GM21825 (cell line): ENCODE measurements at regions not wholly inside any gene's neighbourhood (a gene's known extent, or its start where the extent isn't known, plus 50 kb on each side); places are given as distances from the start of the nearest gene placed in this dataset.
"Not testable (repeated sequence)": the region's sequence is repeated elsewhere in the genome, so short reads cannot be mapped to it uniquely, and the experiment has no call there.

Source experiments
- ATAC-seq: cut with Tn5 transposase; IDR thresholded peaks from one replicate; pipeline ENCODE4 v1.9.1; 2021; ENCODE audit warnings: mild to moderate bottlenecking, moderate library complexity; ENCODE audit not compliant: unreplicated experiment

GRCh38 chr13:60701895-60702294, 304.9 kb downstream of the TDRD3 start:
- ATAC-seq, result no peak

- no peak for ATAC-seq
These were observed 304.0 kb downstream of the TDRD3 start for GRCh38 chr13:60700994-60701393.

- no peak for ATAC-seq
These were observed 302.6 kb downstream of the TDRD3 start for GRCh38 chr13:60699636-60700035.

- no peak for ATAC-seq
These were observed 299.6 kb downstream of the TDRD3 start for GRCh38 chr13:60696602-60697001.

GRCh38 chr13:60691268-60691667, 294.2 kb downstream of the TDRD3 start:
- no peak for ATAC-seq

- no peak for ATAC-seq
These were observed 293.6 kb downstream of the TDRD3 start for GRCh38 chr13:60690604-60691003.

GRCh38 chr13:60689571-60689970, 292.6 kb downstream of the TDRD3 start:
- no peak for ATAC-seq

GRCh38 chr13:60689076-60689475, 292.1 kb downstream of the TDRD3 start:
- ATAC-seq, result no peak

GRCh38 chr13:60679928-60680694, 283.1 kb downstream of the TDRD3 start:
- no peak for ATAC-seq

- no peak for ATAC-seq
These were observed 282.1 kb downstream of the TDRD3 start for GRCh38 chr13:60679131-60679530.

GRCh38 chr13:60671386-60671785, 274.4 kb downstream of the TDRD3 start:
- no peak for ATAC-seq

GRCh38 chr13:60663788-60664187, 266.8 kb downstream of the TDRD3 start:
- no peak for ATAC-seq

GRCh38 chr13:60662595-60662994, 265.6 kb downstream of the TDRD3 start:
- ATAC-seq, result no peak

- ATAC-seq, result no peak
These were observed 264.5 kb downstream of the TDRD3 start for GRCh38 chr13:60661521-60661920.

- ATAC-seq, result not testable (repeated sequence)
These were observed 260.6 kb downstream of the TDRD3 start for GRCh38 chr13:60657586-60657985.

GRCh38 chr13:60655256-60655655, 258.2 kb downstream of the TDRD3 start:
- ATAC-seq, result no peak

GRCh38 chr13:60654415-60654814, 257.4 kb downstream of the TDRD3 start:
- ATAC-seq, result no peak

- ATAC-seq, result no peak
These were observed 250.5 kb downstream of the TDRD3 start for GRCh38 chr13:60647547-60647946.

- no peak for ATAC-seq
These were observed 249.6 kb downstream of the TDRD3 start for GRCh38 chr13:60646620-60647019.

GRCh38 chr13:60645676-60646075, 248.7 kb downstream of the TDRD3 start:
- ATAC-seq, result peak; percentile 69

GRCh38 chr13:60642552-60642951, 245.5 kb downstream of the TDRD3 start:
- ATAC-seq, result no peak

GRCh38 chr13:60629158-60629557, 232.1 kb downstream of the TDRD3 start:
- ATAC-seq, result no peak

GRCh38 chr13:60627071-60627686, 230.2 kb downstream of the TDRD3 start:
- peak; percentile 93 for ATAC-seq
